WTC11 (cell line): ENCODE measurements at regions not wholly inside any gene's neighbourhood (a gene's known extent, or its start where the extent isn't known, plus 50 kb on each side); places are given as distances from the start of the nearest gene placed in this dataset.

ENCODE experiments used
- ELF4 ChIP-seq: sonication (generic); formaldehyde crosslinking; IDR thresholded peaks from 2 replicates; pipeline ENCODE4 v1.8.1; 2022; ENCODE audit warnings: low read depth, mild to moderate bottlenecking, moderate library complexity, missing genetic modification reagents
- JUN ChIP-seq: sonication (generic); formaldehyde crosslinking; IDR thresholded peaks from 2 replicates; pipeline ENCODE4 v1.8.0; 2023; ENCODE audit warnings: mild to moderate bottlenecking, missing genetic modification reagents
- MYBL2 ChIP-seq: sonication (generic); formaldehyde crosslinking; IDR thresholded peaks from 2 replicates; pipeline ENCODE4 v1.8.1; 2023; ENCODE audit warnings: mild to moderate bottlenecking, moderate library complexity, missing genetic modification reagents
- NR2C2 ChIP-seq: sonication (generic); formaldehyde crosslinking; IDR thresholded peaks from 2 replicates; pipeline ENCODE4 v1.8.0; 2022; ENCODE audit warnings: mild to moderate bottlenecking, missing genetic modification reagents
- TEAD4 ChIP-seq: sonication (generic); formaldehyde crosslinking; IDR thresholded peaks from 2 replicates; pipeline ENCODE4 v1.8.0; 2022; ENCODE audit warnings: mild to moderate bottlenecking, missing genetic modification reagents
- ZNF317 ChIP-seq: sonication (generic); formaldehyde crosslinking; IDR thresholded peaks from 2 replicates; pipeline ENCODE4 v1.8.1; 2023; ENCODE audit warnings: low read depth, mild to moderate bottlenecking, moderate library complexity, missing genetic modification reagents, borderline replicate concordance
- TF ChIP-seq, protein P1 (sequence below): sonication (generic); formaldehyde crosslinking; IDR thresholded peaks from 2 replicates; pipeline ENCODE4 v1.8.0; 2022; ENCODE audit warnings: mild to moderate bottlenecking, missing genetic modification reagents
- TF ChIP-seq, protein P2 (sequence below): sonication (generic); formaldehyde crosslinking; IDR thresholded peaks from 2 replicates; pipeline ENCODE4 v1.8.1; 2023; ENCODE audit warnings: mild to moderate bottlenecking, missing genetic modification reagents, moderate library complexity
- TF ChIP-seq, protein P3 (sequence below): fragments of 200-600 bp; IDR thresholded peaks from 2 replicates; pipeline ENCODE4 v1.8.0; 2022; ENCODE audit warnings: antibody characterized with exemption

DNA sequence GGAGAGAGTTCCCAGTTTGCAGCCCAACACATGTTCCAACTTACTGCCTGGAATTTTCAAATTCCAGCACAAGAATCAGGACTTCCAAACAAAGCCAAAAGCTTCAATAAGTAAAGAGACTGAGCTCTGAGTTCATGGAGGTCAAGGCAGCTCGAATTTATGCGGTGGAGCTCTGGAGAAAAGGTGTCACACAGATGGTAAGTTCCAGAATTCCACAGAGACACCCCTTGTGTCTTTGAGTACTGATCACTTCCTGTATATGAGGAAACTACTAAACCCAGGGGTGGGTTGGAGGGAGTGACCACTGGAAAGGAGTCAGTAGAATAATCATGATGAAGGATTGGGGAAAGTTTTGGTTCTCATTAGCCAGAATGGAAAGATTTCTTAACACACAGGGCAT lies 118.5 kb upstream of the GUCY1A1 start:
- TF ChIP-seq JUN (CRISPR knock-in tag) (no peak), ELF4 (CRISPR knock-in tag) (no peak), NR2C2 (CRISPR knock-in tag) (no peak), ZNF317 (CRISPR knock-in tag) (no peak), MYBL2 (no peak), TEAD4 (no peak)
- TF ChIP-seq, protein P1, sequence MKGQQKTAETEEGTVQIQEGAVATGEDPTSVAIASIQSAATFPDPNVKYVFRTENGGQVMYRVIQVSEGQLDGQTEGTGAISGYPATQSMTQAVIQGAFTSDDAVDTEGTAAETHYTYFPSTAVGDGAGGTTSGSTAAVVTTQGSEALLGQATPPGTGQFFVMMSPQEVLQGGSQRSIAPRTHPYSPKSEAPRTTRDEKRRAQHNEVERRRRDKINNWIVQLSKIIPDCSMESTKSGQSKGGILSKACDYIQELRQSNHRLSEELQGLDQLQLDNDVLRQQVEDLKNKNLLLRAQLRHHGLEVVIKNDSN (CRISPR knock-in tag) = no peak
- TF ChIP-seq, protein P2, sequence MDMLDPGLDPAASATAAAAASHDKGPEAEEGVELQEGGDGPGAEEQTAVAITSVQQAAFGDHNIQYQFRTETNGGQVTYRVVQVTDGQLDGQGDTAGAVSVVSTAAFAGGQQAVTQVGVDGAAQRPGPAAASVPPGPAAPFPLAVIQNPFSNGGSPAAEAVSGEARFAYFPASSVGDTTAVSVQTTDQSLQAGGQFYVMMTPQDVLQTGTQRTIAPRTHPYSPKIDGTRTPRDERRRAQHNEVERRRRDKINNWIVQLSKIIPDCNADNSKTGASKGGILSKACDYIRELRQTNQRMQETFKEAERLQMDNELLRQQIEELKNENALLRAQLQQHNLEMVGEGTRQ (CRISPR knock-in tag) = no peak
- TF ChIP-seq, protein P3, sequence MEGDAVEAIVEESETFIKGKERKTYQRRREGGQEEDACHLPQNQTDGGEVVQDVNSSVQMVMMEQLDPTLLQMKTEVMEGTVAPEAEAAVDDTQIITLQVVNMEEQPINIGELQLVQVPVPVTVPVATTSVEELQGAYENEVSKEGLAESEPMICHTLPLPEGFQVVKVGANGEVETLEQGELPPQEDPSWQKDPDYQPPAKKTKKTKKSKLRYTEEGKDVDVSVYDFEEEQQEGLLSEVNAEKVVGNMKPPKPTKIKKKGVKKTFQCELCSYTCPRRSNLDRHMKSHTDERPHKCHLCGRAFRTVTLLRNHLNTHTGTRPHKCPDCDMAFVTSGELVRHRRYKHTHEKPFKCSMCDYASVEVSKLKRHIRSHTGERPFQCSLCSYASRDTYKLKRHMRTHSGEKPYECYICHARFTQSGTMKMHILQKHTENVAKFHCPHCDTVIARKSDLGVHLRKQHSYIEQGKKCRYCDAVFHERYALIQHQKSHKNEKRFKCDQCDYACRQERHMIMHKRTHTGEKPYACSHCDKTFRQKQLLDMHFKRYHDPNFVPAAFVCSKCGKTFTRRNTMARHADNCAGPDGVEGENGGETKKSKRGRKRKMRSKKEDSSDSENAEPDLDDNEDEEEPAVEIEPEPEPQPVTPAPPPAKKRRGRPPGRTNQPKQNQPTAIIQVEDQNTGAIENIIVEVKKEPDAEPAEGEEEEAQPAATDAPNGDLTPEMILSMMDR = no peak
